Right renal pelvis (tissue), 4 donors: ENCODE measurements at regions not wholly inside any gene's neighbourhood (a gene's known extent, or its start where the extent isn't known, plus 50 kb on each side); places are given as distances from the start of the nearest gene placed in this dataset.
"Not testable (repeated sequence)": the region's sequence is repeated elsewhere in the genome, so short reads cannot be mapped to it uniquely, and the experiment has no call there.

Source experiments
- DNase-seq, 4 donors: peaks; one replicate each; pipeline ENCODE4 v3.0.0-alpha.2; 2013; ENCODE audit warnings: low read depth in 4 of 4, low spot score in 3 of 4, missing footprints in 1 of 4

GRCh38 chr14:104472536-104473243 is 106.9 kb upstream of the C14orf180 start:
- no peak for DNase-seq

GRCh38 chr14:104473244-104473565 is 106.4 kb upstream of the C14orf180 start:
- DNase-seq: no peak

DNA sequence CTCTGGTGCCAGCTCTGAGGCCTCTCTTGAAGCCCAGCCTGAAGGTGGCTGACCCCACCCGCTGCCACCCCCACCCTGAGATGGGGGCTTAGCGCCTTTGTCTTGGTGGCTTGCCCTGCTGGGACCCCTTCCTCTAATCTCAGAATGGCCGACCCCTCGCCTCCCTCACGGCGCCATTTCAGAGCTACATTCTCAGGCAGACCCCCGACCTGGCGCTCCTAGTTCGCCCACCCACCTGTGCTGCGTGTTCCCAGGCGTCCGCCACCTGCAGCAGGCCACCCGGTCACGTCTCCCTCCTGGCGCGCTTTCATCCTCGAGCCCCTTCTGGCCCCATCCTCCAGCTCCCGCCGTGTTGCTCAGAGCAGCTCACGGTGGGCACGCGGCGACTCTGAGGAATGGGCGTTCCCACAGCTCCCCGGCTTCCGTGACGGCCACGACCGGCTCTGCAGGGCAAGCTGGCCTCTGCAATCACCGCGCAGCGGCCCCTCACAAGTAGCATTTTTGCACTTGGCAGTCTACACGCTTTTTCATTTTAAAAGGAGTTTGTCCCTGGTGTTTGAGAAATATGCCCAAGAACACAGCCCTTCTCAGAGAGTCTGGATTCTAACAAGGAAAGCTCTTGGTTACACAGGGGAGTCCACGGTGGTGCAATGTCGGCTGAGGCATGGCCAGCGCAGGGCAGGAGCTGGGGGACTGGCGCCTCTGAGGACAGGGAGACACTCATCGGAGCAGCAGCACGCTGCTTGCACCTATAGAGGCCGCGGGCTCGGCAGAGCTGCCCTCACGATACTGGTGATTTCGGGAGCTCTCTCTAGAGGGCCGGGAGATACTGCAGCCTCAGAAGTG is 105.7 kb upstream of the C14orf180 start:
- no peak for DNase-seq

- no peak for DNase-seq
Measured at GRCh38 chr14:104474495-104475213, 104.9 kb upstream of the C14orf180 start.

- DNase-seq: no peak
Measured at GRCh38 chr14:104475256-104475655, 104.3 kb upstream of the C14orf180 start.

DNA sequence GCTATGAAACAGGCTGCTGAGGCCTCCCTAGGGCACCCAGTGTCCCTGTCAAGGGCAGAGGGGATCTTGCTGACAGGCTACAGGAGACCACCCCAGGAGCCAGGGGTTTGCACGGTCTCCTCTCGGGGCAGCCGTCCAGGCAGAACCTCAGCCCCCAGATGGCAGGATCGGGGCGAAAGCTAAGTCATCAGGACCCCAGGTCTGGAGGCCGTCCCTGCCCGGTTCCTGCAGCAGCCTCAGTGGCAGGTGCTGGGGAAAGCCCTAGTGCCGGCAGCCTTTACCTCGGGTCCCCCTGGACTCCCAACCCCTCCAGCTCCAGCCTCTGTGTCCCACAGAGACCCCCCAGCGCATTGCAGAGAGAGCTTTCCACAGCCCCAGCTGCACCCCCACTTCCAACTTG is 103.8 kb upstream of the C14orf180 start:
- no peak for DNase-seq

GRCh38 chr14:104476437-104476836 is 103.1 kb upstream of the C14orf180 start:
- DNase-seq: no peak

GRCh38 chr14:104477117-104477623 is 102.4 kb upstream of the C14orf180 start:
- DNase-seq: no peak

DNA sequence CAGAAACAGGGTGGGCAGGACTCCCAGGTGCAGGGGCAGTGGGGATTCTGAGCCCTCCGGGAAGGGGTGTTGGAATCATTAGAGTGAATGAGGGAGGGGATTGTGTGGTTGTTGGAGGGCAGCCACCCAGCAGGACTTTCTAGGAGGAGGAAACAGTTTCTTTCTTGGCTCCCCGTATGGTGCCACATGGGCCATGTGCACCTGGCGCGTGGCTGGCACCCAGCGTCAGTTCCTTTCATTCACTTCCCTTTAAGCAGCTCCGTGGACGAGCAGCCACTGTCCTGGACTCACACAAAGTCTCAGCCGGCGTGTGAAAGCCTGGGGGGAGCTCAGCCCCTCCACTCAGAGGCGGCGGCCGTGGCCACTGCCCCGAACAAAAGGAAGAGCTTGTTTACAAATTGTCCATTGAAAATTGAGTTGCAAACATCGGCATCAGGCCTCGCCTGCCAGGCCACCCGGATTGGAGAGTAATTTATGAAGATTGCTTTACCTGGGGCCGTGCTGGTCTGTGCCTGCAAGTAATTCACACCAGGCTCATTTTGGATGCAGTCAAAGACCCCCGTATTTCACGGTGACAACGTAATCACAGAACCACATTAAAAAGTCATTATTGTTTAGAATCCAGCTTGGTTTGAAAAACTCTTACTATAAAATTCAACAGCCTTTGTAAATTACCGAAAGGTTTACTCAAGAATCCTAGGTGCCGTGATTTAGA is 101.7 kb upstream of the C14orf180 start:
- DNase-seq: peak in 3 of 4 donors; percentile 29 to 69 (median 46)

- no peak for DNase-seq
Measured at GRCh38 chr14:104478656-104479055, 100.9 kb upstream of the C14orf180 start.

GRCh38 chr14:104479901-104480300 is 99.7 kb upstream of the C14orf180 start:
- DNase-seq: no peak

- DNase-seq: no peak
Measured at GRCh38 chr14:104481323-104481722, 98.2 kb upstream of the C14orf180 start.

DNA sequence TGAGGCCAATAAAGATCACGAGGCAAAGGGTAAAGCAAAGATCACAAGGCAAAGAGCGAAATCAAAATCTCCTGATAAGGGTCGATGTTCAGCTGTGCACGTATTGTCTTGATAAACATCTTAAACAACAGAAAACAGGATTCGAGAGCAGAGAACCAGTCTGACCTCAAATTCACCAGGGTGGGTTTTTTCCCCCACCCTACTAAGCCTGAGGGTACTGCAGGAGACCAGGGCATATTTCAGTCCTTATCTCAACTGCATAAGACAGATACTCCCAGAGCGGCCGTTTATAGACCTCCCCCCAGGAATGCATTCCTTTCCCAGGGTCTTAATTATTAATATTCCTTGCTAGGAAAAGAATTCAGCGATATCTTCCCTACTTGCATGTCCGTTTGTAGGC is 97.5 kb upstream of the C14orf180 start:
- DNase-seq: not testable (repeated sequence)

DNA sequence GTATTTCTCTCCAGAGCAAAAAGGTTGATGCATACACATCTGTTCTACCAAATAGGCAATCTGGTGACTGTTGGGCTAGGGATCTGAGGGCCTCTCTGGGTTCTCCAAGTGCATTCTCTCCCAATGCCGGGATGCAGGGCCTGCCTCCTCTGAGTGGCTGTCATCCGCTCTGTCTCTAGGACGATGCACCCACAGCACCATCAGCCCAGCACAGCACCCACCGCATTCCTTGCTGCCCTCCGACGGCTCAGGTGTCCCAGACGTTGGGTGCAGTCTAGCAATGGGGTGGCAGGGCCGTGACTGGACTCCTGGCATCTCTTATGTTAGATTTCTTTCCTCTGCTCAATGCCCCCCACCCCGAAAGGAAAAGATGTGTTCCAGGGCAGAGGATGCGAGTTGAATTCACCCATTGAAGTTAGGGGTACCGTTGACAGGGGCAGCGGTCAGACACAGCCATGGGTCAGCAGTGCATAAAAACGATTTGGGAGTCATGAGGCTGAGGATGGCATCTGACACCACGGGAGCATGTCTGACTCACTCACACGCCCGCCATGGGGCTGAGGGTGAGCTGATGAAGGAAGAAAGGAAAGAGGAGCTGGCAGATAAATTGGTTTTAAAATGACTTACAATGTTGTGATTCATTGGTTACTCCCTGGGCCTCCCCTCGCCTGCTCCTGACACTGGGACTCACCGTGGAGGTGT is 93.2 kb upstream of the C14orf180 start:
- no peak for DNase-seq

- DNase-seq: no peak
Measured at GRCh38 chr14:104494483-104494882, 85.1 kb upstream of the C14orf180 start.

DNA sequence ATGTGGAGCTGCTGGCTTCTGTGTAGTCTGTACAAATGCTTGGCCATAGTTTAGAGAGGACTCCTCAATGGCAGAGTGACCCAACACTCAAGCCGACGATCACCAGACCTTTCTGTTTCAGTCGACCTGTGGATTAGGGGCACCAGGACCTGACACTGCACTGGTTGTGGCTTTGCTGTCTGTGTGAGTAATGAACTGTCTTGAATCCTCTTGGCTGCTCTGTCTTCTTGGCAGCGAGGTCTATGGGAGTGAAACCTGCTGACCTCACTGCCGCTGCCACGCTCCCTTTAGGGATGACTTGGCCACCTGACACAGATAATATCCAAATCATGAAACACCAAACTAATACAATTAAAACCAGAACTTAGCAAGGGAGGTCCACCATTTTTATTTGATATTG is 83.5 kb upstream of the C14orf180 start:
- no peak for DNase-seq

DNA sequence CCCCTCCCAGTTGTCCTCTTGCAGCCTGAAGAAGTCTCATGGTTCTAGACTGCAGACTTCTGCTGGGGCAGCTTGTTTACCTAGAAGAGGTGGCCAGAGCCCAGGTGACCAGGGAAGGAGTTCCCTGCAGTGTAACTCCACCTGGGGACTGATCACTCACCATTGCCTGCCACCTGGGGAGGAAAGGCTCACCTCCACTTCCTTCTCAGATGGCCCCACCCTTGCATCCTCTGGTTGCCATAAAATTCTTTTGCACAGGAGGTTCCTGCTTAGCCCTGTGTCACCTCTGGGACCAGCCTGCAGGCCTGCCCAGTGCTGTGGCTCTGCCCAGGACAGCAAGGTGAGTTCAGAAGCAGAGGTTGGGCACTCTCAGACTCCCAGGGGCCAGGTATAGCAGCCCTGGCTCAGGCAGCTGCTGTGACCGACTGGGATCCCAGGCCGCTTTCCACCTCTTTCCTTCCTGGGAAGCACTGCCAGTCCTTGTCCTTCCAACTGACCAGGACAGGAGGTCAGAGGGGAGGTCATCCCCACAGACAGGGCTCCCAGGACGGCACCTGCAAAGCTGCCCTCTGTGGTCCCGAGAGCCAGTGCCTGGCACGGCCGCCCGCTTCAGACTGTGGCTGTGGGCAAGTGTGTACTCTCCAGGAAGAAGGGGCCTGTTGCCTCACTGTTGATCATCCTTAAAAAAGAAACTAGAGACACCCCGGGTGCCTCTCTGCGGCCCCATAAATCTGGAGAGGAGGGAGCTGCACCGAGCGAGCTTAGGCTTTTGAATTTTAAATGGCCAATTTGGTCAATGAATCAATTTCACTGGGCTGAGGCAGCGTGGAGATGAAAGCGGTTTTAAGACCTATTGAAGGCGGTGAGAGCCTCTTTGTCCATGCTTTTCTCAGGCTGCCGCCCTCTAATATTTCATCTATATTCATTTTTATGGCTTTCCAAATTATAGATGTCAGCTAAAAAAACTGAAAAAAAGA is 79.5 kb upstream of the C14orf180 start:
- no peak for DNase-seq

DNA sequence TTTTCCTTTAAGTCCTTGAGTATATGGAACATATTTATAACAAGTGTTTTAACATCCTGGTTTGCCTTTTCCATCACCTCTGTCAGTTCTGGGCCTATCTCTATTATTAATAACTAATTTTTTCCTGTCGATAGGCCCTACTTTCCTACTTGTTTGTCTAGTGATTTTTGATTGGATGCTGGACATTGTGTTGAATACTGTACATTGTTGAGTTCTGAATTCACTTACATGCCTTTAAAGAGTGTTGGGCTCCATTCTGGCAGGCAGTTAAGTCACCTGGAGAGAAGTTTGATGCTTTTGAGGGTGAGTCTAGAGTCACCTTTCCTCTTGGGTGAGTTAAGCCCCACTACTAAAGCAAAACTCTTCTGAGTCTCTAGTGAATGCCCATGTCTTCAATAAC is 77.5 kb upstream of the C14orf180 start:
- DNase-seq: no peak

DNA sequence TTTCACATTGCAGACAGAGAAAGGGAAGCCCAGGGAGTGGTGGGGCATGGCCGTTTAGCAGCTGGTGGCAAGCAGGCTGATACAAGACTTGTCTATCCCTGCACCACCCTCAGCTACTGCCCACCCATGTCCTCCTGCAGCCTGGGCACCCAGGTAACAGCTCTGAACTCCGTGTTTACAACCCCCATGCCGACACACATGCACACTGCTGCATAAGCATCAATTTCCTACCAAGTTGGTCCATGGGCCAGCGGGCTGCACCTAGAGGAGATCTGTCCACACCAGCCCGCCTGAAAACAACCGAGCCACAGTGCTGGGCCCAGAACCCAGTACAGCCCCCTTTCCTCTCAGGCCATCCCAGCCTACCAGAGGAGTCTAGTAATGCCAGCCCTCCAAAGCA is 75.9 kb upstream of the C14orf180 start:
- DNase-seq: no peak
